HG03342 (cell line): ENCODE measurements at regions not wholly inside any gene's neighbourhood (a gene's known extent, or its start where the extent isn't known, plus 50 kb on each side); places are given as distances from the start of the nearest gene placed in this dataset.

Experiments used
- ATAC-seq: cut with Tn5 transposase; IDR thresholded peaks from one replicate; pipeline ENCODE4 v1.9.1; 2021; ENCODE audit warnings: mild to moderate bottlenecking, moderate library complexity; ENCODE audit not compliant: unreplicated experiment

- ATAC-seq, result no peak
Measured at GRCh38 chr10:52855546-52856325, 83.2 kb upstream of the MBL2 start.

DNA sequence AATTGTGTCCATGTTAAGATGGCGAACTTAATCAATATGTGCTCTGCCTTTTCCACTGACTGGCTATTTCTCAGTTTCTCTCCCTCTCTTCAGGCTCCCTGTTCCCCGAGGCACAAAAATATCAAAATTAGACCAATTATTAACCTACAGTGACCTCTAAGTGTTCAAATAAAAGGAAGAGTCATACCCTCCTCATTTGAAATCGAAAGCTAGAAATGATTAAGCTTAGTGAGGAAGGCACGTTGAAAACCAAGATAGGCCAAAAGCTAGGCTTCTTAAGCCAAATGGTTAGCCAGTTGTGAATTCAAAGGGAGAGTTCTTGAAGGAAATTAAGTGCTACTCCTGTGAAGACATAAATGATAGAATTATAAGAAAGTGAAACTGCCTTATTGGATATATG lies 81.1 kb upstream of the MBL2 start:
- ATAC-seq, result peak; percentile 82

- no peak for ATAC-seq
Measured at GRCh38 chr10:52836816-52837215, 64.2 kb upstream of the MBL2 start.
